ENCODE measurements at regions not wholly inside any gene's neighbourhood (a gene's known extent, or its start where the extent isn't known, plus 50 kb on each side); places are given as distances from the start of the nearest gene placed in this dataset.
A peak's percentile ranks its signal among the peaks of the same experiment; 100 is the strongest.
"Not testable (repeated sequence)": the region's sequence is repeated elsewhere in the genome, so short reads cannot be mapped to it uniquely, and the experiment has no call there.

DNA sequence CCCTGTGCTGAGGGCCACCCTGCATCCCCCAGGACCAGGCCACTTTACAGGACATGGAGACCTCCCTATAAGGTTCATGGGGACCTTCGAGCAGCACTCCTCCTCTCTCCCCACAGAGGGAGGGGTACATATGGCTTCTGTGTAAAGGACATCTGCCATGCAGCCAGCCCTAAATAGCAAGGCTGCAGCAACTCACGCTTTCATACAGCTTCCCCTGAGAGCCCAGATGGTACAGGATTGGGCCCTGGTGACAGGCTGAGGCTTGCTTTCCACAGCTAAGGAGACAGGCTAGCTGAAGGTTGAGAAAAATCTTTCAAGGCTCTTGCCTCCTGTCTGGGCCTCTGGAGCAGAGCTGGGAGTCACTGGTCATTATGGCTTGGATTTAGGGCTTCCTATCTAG, 147.0 kb upstream of the ZNF366 start:
- DNase-seq (ENCODE audit: insufficient read length, low spot score) (no peak), FAIRE-seq (no peak)

DNA sequence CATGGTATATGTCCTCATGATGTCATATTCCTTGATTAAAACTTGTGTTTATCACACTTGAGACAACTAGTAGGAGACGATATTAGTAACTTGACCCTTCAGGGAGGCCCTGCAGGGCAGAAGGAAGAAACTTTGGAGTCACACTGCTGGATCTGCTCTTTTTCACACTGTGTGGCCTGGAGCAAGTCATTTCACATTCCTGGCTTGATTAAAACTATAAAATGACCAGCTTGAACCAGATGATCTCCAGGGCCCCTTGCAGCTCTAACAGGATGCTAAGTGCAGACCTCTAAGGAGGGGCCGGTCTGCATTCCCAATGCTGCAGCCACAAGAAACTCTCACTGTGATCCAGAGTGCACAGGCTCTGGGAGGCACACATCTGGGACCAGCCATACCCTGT, 146.4 kb upstream of the ZNF366 start:
- DNase-seq (ENCODE audit: insufficient read length, low spot score) (no peak), FAIRE-seq (no peak)

DNA sequence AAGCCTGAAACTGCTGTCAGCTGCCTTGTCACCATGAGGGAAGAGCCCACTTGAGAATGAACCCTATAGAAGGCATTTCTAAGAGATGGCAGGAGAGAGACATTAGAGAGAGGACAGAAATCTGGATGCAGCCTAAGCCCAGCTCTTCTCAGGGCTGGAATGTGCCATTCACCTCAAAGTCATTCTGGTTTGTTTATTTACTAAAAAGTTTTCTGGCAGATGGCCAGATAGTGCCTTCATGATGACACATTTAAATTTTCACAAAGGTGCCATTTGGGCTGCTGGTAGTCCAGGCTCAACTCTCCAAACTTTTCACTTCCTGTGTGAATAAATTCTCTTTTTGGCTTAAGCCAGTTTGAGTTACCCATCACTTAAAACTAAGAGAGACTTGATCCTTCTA, 144.6 kb upstream of the ZNF366 start:
- FAIRE-seq = no peak
- DNase-seq (ENCODE audit: insufficient read length, low spot score) = no peak

DNA sequence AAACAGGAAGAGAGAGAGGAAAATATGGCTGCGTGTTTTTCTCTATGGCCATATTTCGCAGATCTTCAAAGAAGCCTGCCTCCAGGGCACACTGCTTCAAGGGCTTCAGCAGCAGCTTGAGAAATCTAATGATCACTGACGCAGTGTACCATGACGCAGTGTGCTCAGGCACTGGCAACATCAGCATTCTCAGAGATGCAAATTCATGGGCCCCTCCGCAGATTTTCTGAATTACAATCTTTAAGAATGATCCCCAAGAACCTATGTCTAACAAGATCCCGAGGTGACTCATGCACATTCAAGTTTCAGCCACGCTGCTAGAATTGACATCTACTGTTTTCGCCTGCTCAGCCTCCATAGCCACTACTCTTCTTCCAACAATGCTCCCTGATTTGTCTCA, 143.9 kb upstream of the ZNF366 start:
- FAIRE-seq (no peak), DNase-seq (ENCODE audit: insufficient read length, low spot score) (no peak)

DNA sequence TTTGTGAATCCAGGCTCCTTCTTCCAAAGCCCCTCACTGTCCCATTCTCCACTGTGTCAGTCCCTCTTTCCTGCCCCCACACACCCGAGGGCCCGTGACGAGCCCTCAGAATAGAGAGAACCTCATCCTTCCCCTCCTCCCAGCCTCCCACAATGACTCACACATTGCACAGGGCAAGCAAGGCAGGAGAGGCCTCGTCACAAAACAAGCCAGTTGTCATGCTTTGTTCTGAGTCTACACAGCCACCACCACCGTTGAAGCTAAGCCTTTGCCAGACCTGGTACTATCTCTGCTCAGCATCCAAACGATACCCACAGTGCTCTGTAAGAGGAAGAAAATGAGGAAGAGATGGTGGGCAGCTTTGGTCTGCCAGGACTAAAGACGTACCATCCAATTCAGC, 142.2 kb upstream of the ZNF366 start:
- no peak for DNase-seq (ENCODE audit: insufficient read length, low spot score)

DNA sequence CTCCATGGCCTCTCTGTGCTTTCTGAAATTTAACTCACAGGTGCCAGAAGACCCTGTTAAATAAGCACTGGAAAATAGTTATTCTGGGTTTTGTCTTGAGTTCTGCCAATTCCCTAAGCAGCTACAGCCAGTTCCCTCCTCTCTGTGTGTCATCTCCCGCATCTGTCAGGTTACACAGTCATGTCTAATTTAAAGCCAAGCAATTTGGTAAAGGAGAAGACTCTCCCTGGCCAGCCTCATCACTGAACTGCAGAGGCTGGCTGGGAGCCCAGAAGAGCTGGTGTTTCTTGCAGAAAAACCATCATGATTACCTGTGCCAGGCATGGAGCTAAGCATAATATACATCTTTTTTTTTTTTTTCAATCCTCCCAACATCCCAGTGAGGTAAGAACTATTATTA, 141.3 kb upstream of the ZNF366 start:
- DNase-seq (ENCODE audit: insufficient read length, low spot score) (no peak), FAIRE-seq (no peak)

More for the DNA sequence above, 142.2 kb upstream of the ZNF366 start:
- FAIRE-seq = no peak

DNA sequence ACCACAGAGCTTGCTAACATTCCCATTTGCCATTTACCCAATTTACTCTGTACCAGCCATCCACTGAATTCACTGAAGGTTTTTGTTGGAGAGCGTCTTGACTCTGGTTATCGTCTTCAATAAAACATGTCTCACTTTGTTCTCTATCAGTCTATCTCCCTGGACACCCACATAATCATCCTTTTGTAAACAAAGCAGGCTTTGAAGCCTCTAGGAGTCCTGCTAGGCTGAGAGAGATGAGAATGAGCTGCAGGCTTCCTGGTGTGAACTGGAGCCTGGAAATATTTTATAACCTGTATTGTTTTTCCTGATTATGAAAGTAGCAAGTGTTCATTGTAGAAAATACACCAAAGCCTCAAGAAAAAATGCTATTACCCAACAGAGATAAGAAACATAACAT, 140.6 kb upstream of the ZNF366 start:
- no peak for DNase-seq (ENCODE audit: insufficient read length, low spot score)
- FAIRE-seq = no peak

DNA sequence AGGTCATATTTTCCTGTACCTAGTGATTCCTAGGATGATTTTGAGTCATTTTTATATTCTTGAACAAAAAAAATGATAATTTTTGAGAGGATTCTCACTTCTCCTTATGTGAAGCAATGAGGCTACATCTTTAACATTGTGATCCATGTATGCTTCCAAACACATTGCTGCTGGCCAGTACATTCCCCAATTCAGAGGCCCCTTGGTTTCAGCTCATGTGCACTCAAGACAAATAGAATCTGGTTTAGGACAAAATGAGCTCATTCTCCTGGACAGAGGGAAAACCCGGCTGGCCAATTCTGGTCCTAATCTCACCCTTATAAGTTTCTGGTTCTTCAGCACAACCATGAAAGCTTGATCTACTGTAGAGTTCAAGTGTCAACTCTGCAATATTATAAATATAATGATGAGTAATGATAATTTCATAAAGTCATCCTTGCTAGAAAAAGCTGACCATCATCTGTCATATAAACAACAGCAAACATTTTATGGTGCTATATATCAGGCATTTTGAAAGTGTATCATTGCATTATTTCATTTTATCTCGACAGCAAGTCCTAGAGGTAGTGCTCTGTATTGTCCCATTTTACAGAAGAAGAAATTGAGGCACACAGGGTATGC, 139.1 kb upstream of the ZNF366 start:
- FAIRE-seq (no peak), DNase-seq (ENCODE audit: insufficient read length, low spot score) (no peak)

DNA sequence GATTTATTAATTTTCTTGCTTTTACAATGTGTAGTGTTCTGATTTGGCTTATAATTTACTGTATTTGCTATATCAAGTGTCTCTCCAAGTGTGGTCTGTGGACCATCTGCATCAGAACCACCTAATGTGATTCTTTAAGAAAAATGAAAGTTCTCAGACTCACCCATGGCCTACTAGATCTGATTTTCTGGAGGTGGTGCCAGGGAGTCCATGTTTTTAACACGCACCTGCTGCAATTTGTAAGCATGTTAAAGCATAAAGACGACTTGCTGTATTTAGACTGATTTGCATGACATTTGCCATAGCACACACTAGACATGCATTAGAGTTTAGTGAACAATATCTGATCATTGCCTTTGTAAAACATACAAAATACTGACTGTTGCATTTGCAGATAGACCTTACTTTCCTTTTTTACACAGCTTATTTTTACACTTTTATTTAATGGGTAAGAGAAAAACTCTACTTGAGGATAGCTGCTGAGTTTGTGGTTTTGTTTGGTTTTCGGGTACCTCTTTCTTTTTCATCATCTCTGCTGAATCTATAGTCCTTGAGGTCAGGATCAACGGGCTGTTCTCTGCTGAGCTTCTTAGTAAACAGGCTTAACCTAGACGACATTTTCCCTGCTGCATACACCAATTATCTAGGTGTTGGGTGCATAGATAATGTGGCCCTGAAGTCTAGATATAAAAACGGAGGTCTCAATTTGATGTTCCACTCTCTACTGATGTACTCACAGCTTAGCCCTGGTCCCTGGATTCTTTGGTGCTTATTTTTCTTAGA, 138.0 kb upstream of the ZNF366 start:
- FAIRE-seq = peak; percentile 26
- DNase-seq (ENCODE audit: insufficient read length, low spot score) = no peak

DNA sequence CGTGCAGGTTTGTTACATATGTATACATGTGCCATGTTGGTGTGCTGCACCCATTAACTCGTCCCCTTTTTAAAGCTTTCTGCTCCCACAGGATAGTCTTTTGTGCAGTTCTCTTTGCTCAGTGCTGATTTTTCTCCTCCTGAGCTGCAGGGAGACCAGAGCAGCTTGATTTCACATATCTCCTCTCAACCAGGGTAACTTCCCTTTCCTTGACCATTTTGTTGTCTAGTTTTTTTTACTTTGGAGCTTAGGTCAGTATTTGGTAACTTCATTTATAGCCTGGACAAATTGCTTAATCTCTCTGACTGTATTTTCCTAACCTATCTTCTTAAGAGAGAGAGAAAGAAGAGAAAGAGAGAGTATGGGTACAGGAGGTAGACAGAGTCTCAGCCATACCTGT, 137.1 kb upstream of the ZNF366 start:
- no peak for FAIRE-seq

DNA sequence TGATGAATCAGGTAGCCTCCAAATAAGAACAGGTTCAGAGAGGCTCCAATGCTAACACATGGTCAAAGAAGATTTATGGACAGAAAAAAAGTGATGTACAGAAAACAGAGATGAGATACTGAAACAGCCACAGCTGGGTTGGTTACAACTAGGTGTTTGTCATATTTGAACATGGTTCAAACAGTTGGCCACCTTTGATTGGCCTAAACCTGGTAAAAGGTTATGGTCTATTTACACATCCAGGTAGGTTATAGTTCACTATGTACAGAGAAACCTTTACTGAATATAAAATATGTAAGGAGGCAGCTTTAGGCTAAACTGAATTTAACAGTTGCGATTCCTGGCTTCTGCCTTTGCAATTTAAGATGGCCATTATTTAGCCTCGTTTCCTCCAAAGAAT, 134.0 kb upstream of the ZNF366 start:
- FAIRE-seq (no peak), DNase-seq (ENCODE audit: insufficient read length, low spot score) (no peak)

More for the DNA sequence above, 137.1 kb upstream of the ZNF366 start:
- no peak for DNase-seq (ENCODE audit: insufficient read length, low spot score)

DNA sequence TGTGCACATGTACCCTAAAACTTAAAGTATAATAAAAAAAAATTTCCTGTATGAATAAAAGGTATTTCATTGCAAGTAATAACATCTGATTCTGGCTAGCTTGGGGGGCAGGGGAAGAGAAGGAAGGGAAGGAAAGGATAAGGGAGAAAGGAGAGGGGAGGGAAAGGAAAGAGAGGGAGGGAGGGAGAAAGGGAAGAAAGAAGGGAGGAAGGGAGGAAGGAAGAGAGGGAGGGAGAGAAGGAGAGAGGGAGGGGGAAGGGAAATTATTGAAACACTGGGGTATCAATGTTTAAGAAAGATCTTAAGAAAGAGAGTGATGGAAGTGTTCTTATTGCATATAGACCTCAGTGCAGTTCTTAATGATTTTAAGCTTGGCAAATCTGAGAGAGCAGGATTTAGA, 129.8 kb upstream of the ZNF366 start:
- FAIRE-seq (no peak), DNase-seq (ENCODE audit: insufficient read length, low spot score) (no peak)

DNA sequence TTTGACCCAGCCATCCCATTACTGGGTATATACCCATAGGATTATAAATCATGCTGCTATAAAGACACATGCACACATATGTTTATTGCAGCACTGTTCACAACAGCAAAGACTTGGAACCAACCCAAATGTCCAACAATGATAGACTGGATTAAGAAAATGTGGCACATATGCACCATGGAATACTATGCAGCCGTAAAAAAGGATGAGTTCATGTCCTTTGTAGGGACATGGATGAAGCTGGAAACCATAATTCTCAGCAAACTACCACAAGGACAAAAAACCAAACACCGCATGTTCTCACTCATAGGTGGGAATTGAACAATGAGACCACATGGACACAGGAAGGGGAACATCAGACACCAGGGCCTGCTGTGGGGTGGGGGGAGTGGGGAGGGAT, 129.4 kb upstream of the ZNF366 start:
- not testable (repeated sequence) for FAIRE-seq

DNA sequence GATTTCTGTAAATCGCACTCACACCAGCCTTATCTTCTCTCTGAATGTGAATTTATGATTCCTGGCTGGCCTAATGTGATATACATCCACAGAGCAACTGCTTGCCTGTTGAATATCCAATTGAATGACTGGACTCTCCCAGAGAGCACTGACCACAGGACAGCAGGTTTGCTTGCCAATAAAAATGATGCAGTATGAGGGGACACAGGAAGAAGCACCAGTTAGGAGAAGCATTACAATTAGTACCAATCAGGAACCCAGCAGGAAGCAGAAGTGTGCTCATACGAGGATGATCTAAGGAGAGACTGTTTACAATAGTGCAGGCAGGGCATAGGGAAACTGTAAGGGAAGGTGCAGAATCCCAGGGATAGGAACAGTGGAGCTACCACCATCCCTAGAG, 127.2 kb upstream of the ZNF366 start:
- FAIRE-seq (no peak), DNase-seq (ENCODE audit: insufficient read length, low spot score) (no peak)

More for the DNA sequence above, 129.4 kb upstream of the ZNF366 start:
- not testable (repeated sequence) for DNase-seq (ENCODE audit: insufficient read length, low spot score)

DNA sequence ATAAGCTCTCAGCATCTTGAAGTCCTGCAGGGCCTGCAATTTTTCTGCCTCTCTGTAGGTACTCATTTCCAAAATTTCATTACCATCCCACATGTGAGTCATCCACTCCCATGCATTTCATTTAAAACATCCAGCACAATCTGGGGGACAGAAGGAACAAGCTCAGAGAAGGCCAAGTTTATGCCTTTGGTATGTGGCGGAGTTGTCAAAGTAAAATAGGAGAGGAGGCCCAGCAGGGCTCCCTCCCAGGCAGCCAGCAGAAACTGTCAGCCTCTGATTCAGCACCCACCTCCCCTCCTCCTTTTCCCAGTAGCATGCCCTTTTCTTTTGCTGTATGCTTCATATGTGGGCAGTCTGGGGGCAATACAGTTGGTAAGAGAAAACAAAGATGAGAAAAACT, 126.4 kb upstream of the ZNF366 start:
- DNase-seq (ENCODE audit: insufficient read length, low spot score) (no peak), FAIRE-seq (no peak)

DNA sequence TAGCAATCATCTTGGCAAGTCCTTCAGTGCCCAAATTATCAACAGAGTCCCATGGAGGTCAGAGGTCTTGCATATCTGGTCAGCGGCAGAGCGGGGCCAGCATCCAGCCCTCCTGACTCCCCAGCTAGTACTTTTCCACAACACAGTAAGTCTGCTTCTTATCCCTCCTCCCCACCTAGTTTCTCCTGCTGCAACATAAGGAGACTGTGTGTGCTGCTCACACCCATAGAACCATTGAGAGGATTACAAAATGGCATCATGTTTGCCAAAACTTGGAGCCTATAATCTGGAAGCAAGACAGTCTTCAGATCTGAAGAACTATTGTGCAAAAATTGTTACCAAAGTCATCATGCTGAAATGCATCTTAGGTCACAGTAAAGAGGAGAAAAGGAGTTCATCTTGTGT, 125.8 kb upstream of the ZNF366 start:
- FAIRE-seq = no peak

DNA sequence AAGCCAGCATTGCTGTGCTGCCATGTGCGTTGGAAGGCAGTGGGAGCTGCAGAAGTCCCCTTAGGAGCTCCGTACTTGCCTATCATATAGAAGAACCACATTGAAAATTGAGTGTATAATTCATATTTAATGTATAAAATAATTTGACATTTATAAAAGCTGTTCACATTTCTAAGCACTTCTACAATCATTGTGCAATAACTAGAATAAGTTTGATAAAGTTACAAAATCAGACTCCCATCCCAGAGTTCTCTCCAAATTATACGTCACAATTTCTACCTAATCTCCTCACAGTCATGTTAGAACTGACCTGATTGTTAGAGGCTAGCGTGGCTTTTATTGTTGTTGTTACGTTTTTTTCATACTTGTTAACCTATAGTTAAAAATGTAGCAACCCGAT, 123.5 kb upstream of the ZNF366 start:
- FAIRE-seq = no peak

More for the DNA sequence above, 125.8 kb upstream of the ZNF366 start:
- DNase-seq (ENCODE audit: insufficient read length, low spot score) = no peak

DNA sequence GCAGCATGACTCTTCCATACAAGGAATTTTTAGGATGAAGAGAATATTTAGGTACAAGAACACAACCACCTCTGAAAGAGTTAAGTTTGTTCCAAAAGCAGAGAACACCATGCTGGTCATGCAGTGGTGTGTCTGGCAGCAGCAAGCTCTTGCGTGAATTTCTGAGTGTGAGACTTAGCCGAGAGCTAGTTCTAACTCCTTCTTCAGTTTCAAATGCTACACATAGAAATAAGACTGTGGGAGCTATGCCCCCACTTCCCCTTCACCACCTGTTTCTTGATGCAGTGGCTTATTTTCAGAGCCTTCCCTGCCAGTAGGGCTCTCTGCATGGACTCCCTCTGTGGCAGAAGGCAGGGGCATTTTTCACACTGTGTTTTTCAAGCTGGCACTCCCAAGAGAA, 122.9 kb upstream of the ZNF366 start:
- no peak for FAIRE-seq
- DNase-seq (ENCODE audit: insufficient read length, low spot score) = no peak

More for the DNA sequence above, 123.5 kb upstream of the ZNF366 start:
- DNase-seq (ENCODE audit: insufficient read length, low spot score) = no peak

DNA sequence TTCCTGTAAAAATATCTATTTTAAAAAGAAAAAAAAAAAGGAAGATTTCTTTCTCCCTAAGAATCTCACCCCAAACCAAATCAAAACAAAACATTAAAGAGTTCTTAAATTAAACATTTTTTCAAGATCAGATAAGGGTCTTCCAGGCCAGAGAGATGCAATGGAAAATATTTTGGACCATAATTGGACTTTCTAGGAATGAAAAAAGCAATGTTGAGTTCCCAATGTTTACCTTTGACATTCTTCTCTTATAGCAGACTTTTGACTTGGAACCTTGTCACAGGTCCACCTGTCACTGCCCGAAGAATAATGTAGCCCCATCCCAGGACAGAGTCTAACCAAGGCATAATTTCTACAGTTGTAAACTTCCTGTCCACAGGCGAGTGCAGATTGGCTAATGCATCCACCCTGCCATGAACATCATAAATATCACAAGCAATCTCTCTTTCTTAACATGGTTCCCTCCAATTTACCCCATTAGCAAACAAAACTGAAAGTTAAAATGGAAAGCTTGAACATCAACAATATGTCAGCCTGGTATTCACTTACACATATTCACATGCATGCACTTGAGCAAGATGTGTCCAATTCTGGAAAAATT, 121.7 kb upstream of the ZNF366 start:
- DNase-seq (ENCODE audit: insufficient read length, low spot score) (no peak), FAIRE-seq (no peak)

DNA sequence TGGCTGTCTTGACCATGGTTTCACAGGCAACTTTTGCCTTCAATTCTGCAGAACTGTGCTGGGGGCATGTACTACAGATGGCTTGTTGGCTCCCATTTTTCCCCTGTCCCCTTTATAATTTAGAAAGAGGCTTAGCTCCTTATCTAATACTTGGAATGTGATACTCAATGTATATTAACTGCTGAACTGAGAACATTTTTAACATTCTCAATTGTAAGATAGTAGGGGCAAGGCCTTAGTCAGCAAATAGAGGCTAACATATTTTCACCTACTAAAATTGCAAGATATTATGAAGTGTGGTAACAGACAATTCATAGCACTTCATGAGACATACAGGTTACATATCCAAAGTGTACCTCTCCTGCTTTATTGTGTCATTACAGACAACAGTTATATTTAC, 118.1 kb upstream of the ZNF366 start:
- no peak for FAIRE-seq
- no peak for DNase-seq (ENCODE audit: insufficient read length, low spot score)

DNA sequence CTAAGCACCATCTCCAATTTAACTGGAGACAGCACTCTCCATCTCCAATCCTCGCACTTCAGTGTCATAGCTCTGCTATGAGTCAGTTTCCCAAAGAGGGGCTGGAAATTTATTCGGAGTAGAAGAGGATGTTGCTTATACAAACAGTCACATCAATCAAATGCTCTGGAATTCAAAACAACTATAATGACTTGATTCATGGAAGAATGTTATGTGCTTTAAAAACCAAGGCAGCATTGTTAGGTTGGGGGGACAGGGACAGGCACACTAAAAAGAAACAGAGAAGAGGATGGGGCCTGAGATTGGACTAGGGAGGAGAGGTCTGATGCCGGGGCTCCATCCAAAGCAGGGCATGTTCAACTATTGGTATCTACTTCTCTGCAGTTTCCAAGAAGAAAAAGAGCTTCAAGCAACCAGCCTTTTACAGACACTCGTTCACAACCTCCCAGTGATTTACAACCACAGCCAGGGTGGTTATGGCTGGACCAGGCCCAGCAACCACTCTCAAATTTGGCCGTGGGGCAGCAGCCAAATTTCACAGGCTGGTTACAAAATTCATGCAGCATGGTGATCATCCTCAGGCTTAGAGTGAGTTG, 117.5 kb upstream of the ZNF366 start:
- FAIRE-seq (no peak), DNase-seq (ENCODE audit: insufficient read length, low spot score) (no peak)

DNA sequence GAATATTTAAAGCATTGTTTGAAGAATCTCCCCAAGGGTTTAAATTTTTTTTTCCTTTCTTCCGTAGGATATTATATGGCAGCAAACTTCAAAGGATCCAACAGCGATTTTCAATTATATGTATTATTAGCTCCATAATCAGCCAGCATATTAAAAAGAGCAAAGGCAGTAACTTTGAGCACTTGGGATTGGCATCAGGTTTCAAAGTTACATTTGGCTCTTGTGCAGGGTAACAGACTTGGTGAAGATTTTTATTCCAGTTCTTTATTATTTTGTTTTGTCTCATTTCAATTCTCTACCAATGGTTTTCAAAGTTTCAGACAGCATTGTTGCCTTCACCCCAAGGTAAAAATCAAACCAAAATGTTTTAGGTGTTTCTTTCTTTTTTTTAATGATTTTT, 116.7 kb upstream of the ZNF366 start:
- FAIRE-seq (no peak), DNase-seq (ENCODE audit: insufficient read length, low spot score) (no peak)
